RWPE2 (cell line): ENCODE measurements at regions not wholly inside any gene's neighbourhood (a gene's known extent, or its start where the extent isn't known, plus 50 kb on each side); places are given as distances from the start of the nearest gene placed in this dataset.
"Not testable (repeated sequence)": the region's sequence is repeated elsewhere in the genome, so short reads cannot be mapped to it uniquely, and the experiment has no call there.

Experiments
- ATAC-seq: fragments of 200-7000 bp; cut with Tn5 transposase; 3 replicates; pipeline ENCODE4 v1.9.1; 2021; ENCODE audit warnings: low read depth
- DNase-seq: peaks from one replicate; pipeline ENCODE4 v3.0.0-alpha.2; 2020; ENCODE audit warnings: low spot score
- H3K27ac ChIP-seq: fragments of 450-650 bp; 2 replicates; pipeline ENCODE4 v1.5.1; 2017; ENCODE audit warnings: mild to moderate bottlenecking; ENCODE audit not compliant: poor library complexity, severe bottlenecking
- H3K27me3 ChIP-seq: fragments of 250-450 bp; sonication (Bioruptor Pico); 2 replicates; pipeline ENCODE4 v1.5.1; 2021; ENCODE audit warnings: mild to moderate bottlenecking, moderate library complexity; ENCODE audit not compliant: insufficient read depth, poor library complexity, severe bottlenecking
- H3K36me3 ChIP-seq: fragments of 250-450 bp; sonication (Bioruptor Pico); 2 replicates; pipeline ENCODE4 v1.5.1; 2020; ENCODE audit warnings: low read depth, mild to moderate bottlenecking, moderate library complexity
- H3K4me1 ChIP-seq: fragments of 250-450 bp; sonication (Bioruptor Pico); 2 replicates; pipeline ENCODE4 v1.5.1; 2021; ENCODE audit warnings: mild to moderate bottlenecking, moderate library complexity; ENCODE audit not compliant: insufficient read depth, poor library complexity, severe bottlenecking
- H3K4me3 ChIP-seq: fragments of 250-450 bp; sonication (Bioruptor Pico); 2 replicates; pipeline ENCODE4 v1.5.1; 2021; ENCODE audit warnings: mild to moderate bottlenecking, moderate library complexity; ENCODE audit not compliant: severe bottlenecking
- H3K9me3 ChIP-seq: fragments of 250-450 bp; sonication (Bioruptor Pico); 2 replicates; pipeline ENCODE4 v1.5.1; 2021; ENCODE audit warnings: mild to moderate bottlenecking, moderate library complexity; ENCODE audit not compliant: severe bottlenecking
- CTCF ChIP-seq: fragments of 450-650 bp; IDR thresholded peaks from one replicate; pipeline ENCODE4 v1.5.1; 2017; ENCODE audit warnings: mild to moderate bottlenecking, moderate library complexity; ENCODE audit not compliant: poor library complexity, severe bottlenecking

- no peaks in the 10 kb centered on the region for H3K4me1 ChIP-seq
- no peak overlapping the region for H3K27ac ChIP-seq
- ATAC-seq = no peak
- no peak overlapping the region for H3K4me3 ChIP-seq
- H3K9me3 ChIP-seq = no peaks in the 10 kb centered on the region
- no peaks in the 10 kb centered on the region for H3K27me3 ChIP-seq
- TF ChIP-seq CTCF = no peak
- DNase-seq = no peak
- no peaks in the 10 kb centered on the region for H3K36me3 ChIP-seq
Measured at GRCh38 chr12:58009405-58010195, 68.2 kb downstream of the ATP23 start.

GRCh38 chr12:58011676-58012075 lies 70.3 kb downstream of the ATP23 start:
- Histone ChIP-seq H3K9me3 (no peaks in the 10 kb centered on the region), H3K27me3 (no peaks in the 10 kb centered on the region), H3K4me1 (no peaks in the 10 kb centered on the region), H3K36me3 (no peaks in the 10 kb centered on the region), H3K4me3 (no peak overlapping the region), H3K27ac (no peak overlapping the region)
- no peak for ATAC-seq
- no peak for TF ChIP-seq CTCF
- DNase-seq = no peak

GRCh38 chr12:58022379-58023020 lies 81.1 kb downstream of the ATP23 start:
- ATAC-seq, H3K4me1 ChIP-seq, H3K36me3 ChIP-seq, H3K4me3 ChIP-seq, H3K27ac ChIP-seq, DNase-seq, H3K27me3 ChIP-seq, H3K9me3 ChIP-seq: not testable (repeated sequence)

GRCh38 chr12:58025431-58025830 lies 84.1 kb downstream of the ATP23 start:
- H3K36me3 ChIP-seq = no peaks in the 10 kb centered on the region
- TF ChIP-seq CTCF = no peak
- H3K4me1 ChIP-seq = peaks cover 17% of the 10 kb centered on the region
- H3K9me3 ChIP-seq = no peaks in the 10 kb centered on the region
- H3K4me3 ChIP-seq = no peak overlapping the region
- no peak overlapping the region for H3K27ac ChIP-seq
- no peak for ATAC-seq
- DNase-seq = no peak
- H3K27me3 ChIP-seq = no peaks in the 10 kb centered on the region

GRCh38 chr12:58026426-58026825 lies 85.1 kb downstream of the ATP23 start:
- H3K27me3 ChIP-seq = no peaks in the 10 kb centered on the region
- no peak for DNase-seq
- H3K4me3 ChIP-seq = no peak overlapping the region
- no peak for TF ChIP-seq CTCF
- H3K36me3 ChIP-seq = no peaks in the 10 kb centered on the region
- H3K4me1 ChIP-seq = peaks cover 23% of the 10 kb centered on the region
- no peak overlapping the region for H3K27ac ChIP-seq
- ATAC-seq = no peak
- no peaks in the 10 kb centered on the region for H3K9me3 ChIP-seq
